GM19023 (cell line): ENCODE measurements at regions not wholly inside any gene's neighbourhood (a gene's known extent, or its start where the extent isn't known, plus 50 kb on each side); places are given as distances from the start of the nearest gene placed in this dataset.

Source experiments
- ATAC-seq: cut with Tn5 transposase; IDR thresholded peaks from one replicate; pipeline ENCODE4 v1.9.1; 2021; ENCODE audit warnings: mild to moderate bottlenecking, moderate library complexity; ENCODE audit not compliant: unreplicated experiment

DNA sequence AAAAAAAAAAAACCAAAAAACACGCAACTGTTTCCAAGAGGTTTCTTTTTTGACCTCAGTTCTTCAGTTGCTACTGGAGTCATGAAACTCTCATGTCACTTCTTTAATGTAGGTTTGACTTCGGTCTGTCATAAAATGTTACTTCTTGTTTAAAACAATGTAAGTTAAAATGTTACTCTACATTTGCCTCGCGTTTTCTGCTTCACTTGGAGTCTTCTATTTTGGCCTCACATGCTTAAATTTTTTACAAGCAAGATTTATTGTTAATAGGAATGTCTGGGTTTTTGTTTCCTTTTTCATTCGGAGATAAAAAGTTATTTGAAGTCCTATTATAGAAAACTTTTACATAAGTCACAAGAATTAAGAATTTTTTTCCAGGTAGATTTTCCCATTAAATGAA is 880.2 kb downstream of the LTN1 start:
- ATAC-seq = no peak

- ATAC-seq = no peak
These were observed 881.5 kb downstream of the LTN1 start for GRCh38 chr21:28111151-28111619.

GRCh38 chr21:28110716-28111115 is 882.0 kb downstream of the LTN1 start:
- ATAC-seq = no peak

DNA sequence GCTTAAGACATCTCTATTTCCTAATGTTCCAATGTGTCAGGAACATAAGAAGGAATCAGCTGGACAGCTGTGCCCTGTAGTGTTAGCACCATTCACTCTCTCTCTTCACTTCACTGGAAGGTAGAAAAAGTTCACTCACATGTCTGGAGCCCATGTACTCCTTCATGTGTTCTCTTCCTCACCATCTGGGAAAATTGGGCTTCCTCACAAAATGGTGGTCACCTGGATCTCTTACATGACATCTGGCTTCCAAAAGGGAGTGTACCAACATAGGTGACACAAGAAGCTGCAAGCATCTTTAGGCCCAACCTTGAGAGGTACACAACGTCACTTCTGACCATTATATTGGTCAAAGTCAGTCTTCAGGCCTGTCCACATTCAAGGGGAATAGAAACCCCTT is 882.6 kb downstream of the LTN1 start:
- no peak for ATAC-seq

- no peak for ATAC-seq
These were observed 886.2 kb downstream of the LTN1 start for GRCh38 chr21:28106370-28106890.

GRCh38 chr21:28104346-28104745 is 888.3 kb downstream of the LTN1 start:
- no peak for ATAC-seq

DNA sequence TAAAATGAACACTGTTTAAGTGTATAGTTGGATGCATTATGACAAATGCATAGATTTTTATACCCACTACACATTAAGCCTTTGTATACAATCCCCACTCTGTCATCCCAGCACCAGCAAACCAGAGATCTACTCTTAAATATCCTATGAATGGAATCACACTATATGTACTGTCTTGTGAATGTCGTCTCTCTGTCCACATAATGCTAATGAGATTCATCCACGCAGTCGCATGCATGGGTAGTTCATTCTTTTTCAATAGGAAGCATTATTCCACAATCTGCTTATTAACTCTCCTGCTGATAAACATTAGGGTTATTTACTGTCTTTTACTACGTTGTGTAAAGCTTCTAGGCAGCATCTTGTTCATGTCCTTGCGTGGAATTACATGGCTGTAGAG is 892.3 kb downstream of the LTN1 start:
- ATAC-seq = no peak

GRCh38 chr21:28099001-28099705 is 893.5 kb downstream of the LTN1 start:
- ATAC-seq = no peak

DNA sequence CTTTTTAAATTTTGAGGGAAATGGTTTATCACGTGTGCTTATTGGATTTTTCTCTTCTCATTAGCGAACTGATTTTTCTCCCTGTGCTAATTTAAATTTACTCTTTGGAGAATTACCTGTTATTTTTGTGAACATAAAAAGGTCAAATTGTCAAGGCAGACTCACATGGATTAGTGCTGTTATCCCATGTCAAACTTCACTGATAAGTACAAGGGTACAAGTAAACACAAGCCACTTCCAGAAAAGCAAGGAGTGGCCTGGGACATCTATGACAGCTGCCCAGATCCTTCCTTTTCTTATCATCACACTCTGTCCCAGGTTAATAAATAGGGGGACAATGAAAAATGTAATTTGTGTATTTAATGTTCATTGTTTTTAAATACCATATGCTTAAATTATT is 901.2 kb downstream of the LTN1 start:
- ATAC-seq = no peak

DNA sequence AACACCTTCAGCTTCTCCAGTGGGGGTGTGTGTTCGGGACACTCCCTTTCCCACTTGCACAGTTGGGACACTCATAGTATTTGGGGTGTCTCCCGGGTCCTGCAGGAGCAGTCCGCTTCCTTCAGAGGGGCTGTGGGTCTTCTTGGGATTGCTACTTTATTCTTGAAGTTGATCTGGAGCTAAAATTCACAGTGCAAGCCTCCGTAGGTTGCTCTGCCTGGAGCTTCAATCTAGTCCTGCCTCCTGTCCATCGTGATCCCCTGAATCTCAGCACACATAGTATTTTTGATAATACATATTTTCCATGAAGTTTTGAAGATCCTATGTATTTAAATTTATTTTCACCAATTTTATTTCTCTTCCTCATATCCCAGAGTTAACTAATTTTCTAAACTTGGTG is 902.1 kb downstream of the LTN1 start:
- no peak for ATAC-seq

GRCh38 chr21:28089599-28090441 is 902.9 kb downstream of the LTN1 start:
- no peak for ATAC-seq

- no peak for ATAC-seq
These were observed 905.7 kb downstream of the LTN1 start for GRCh38 chr21:28086861-28087581.

DNA sequence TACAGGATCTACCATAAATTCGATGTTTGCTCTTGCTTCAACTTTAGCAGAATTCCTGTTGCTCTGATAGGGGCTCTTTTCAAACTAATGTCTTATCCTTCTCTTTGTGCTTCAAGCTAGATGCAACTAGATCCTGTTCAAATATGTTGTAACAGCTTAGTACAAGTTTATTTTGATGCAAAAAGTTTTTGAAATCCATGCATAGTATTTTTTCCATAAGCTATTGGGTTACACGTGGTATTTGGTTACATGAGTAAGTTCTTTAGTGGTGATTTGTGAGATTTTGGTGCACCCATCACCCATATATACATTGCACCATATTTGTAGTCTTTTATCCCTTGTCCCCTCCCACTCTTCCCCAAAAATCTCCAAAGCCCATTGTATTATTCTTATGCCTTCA is 907.7 kb downstream of the LTN1 start:
- no peak for ATAC-seq

- ATAC-seq = no peak
These were observed 909.3 kb downstream of the LTN1 start for GRCh38 chr21:28083350-28083749.

GRCh38 chr21:28078126-28078525 is 914.6 kb downstream of the LTN1 start:
- no peak for ATAC-seq

DNA sequence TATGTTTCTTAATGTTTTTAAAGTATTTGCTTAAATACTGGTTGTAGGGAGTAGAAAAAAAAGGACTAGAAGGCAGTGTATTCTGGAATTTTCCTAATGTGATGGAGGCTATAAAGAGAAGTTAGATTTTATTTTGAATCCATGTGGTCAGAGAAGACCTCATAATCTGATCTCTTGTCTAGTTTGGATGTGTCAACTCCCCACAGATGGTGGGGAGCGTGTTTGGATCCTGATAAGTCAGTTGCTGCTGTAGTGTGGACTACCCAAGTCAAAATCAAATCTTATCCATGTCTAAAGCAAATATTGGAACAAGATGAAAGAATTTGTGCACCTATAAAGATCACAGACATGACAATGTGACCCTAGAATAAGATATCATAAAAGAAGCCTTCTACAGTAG is 918.0 kb downstream of the LTN1 start:
- ATAC-seq = no peak

GRCh38 chr21:28072601-28073000 is 920.1 kb downstream of the LTN1 start:
- no peak for ATAC-seq

DNA sequence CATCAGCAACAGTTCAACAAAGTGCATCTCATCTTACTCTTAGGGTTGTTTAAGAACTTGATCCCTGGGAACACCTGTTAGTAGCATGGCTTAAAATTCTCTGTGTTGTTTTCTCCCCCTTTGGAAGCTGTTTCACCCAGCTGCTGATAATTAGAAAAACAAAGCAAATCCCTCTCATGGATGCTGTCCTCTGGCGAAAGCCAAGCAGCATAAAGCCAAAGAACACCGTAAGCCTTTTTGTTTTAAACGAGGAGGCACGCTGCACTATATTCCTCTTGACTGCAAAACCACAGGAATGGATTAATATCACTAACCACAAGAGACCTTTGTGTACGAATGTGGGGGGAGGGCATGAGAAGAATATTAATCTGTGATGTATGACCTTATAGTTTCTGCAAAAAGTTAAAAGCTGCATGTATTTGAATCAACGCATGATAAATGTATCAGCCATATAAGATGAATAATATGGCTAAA is 923.2 kb downstream of the LTN1 start:
- no peak for ATAC-seq

DNA sequence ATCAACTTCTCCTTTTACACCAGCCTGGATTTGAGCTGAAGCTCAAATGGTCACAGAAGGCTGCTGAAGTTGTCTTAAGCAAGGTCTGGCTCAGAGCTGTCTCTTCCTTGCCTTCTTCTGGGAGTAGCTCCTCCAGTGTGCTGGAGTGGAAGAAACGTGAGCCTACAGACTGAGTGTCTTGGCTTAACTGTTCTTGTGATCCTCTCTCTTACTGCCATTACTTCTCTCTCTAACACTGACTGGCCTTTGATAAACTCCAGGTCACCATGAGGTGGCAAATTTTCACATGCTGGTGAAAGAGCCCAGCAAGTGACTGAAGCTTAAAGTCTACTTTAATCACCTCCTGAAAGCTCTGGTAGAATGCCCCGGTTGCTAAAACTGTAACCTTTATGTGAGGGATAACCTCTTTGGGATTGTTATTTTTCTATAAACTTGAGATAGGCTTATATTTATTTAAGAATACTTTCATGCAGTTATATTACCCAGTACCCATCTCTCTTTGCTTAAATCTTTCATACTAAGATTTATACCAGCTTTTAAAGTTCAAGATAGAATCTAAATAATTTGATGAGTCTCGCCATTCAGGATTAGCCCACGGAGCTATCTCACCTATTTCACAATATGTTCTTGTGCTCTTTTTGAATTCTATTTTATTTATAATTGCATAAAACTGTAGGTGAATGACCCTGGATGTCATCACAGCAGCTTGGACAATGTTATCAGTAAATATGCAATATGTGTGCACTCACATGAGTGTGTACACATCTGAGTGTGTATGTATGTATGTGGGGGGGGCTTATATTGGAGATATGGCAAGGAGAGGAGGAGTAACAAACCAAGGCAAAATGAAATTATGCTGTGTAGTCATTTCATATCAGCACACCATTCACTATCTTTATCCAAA is 924.0 kb downstream of the LTN1 start:
- no peak for ATAC-seq
